GM23338 (cell line): ENCODE measurements at regions not wholly inside any gene's neighbourhood (a gene's known extent, or its start where the extent isn't known, plus 50 kb on each side); places are given as distances from the start of the nearest gene placed in this dataset.

Experiments
- ATAC-seq: fragments of 200-7000 bp; cut with Tn5 transposase; 3 replicates; pipeline ENCODE4 v1.9.1; 2020
- DNase-seq: peaks from one replicate; pipeline ENCODE4 v3.0.0-alpha.2; 2015; ENCODE audit warnings: low spot score
- H2AFZ ChIP-seq: fragments of 200-600 bp; sonication (generic); 2 replicates; pipeline ENCODE4 v1.8.0; 2016; ENCODE audit warnings: antibody characterized with exemption, mild to moderate bottlenecking, moderate library complexity
- H3F3A ChIP-seq: fragments of 200-600 bp; sonication (generic); replicated peaks from 2 replicates; pipeline ENCODE4 v1.8.0; 2017; ENCODE audit warnings: antibody characterized with exemption, mixed run types, low read depth
- H3K27ac ChIP-seq: fragments of 200-600 bp; sonication (generic); 2 replicates; pipeline ENCODE4 v1.6.1; 2016; ENCODE audit warnings: low read depth
- H3K27me3 ChIP-seq: fragments of 200-600 bp; sonication (generic); 2 replicates; pipeline ENCODE4 v1.8.0; 2016; ENCODE audit warnings: mild to moderate bottlenecking, mixed run types, moderate library complexity; ENCODE audit not compliant: insufficient read depth
- H3K36me3 ChIP-seq: fragments of 200-600 bp; sonication (generic); 2 replicates; pipeline ENCODE4 v1.8.0; 2016; ENCODE audit warnings: mild to moderate bottlenecking; ENCODE audit not compliant: insufficient read depth
- H3K4me1 ChIP-seq: fragments of 200-600 bp; sonication (generic); 2 replicates; pipeline ENCODE4 v1.8.0; 2016; ENCODE audit warnings: mild to moderate bottlenecking, moderate library complexity; ENCODE audit not compliant: insufficient read depth
- H3K4me2 ChIP-seq: fragments of 200-600 bp; sonication (generic); 2 replicates; pipeline ENCODE4 v1.7.1; 2017; ENCODE audit warnings: mixed run types
- H3K4me3 ChIP-seq: fragments of 200-600 bp; sonication (generic); 2 replicates; pipeline ENCODE4 v1.6.1; 2016; ENCODE audit warnings: mixed run types
- H3K79me2 ChIP-seq: fragments of 200-600 bp; sonication (generic); replicated peaks from 2 replicates; pipeline ENCODE4 v1.8.0; 2017; ENCODE audit warnings: mild to moderate bottlenecking; ENCODE audit not compliant: insufficient read depth
- H3K9me2 ChIP-seq: fragments of 200-600 bp; sonication (generic); 2 replicates; pipeline ENCODE4 v1.8.0; 2017; ENCODE audit not compliant: insufficient read depth
- H4K20me1 ChIP-seq: fragments of 200-600 bp; sonication (generic); replicated peaks from 2 replicates; pipeline ENCODE4 v1.8.0; 2017; ENCODE audit warnings: mild to moderate bottlenecking; ENCODE audit not compliant: insufficient read depth
- H3K27ac Mint-ChIP-seq: 2 replicates; pipeline ENCODE4 v1.8.0; 2020; ENCODE audit warnings: inconsistent platforms, mild to moderate bottlenecking, moderate library complexity, mixed read lengths
- H3K27me3 Mint-ChIP-seq: 3 replicates; pipeline ENCODE4 v1.8.0; 2022; ENCODE audit warnings: low read depth, mild to moderate bottlenecking, moderate library complexity, mixed read lengths, inconsistent platforms; ENCODE audit not compliant: insufficient read depth, poor library complexity
- H3K36me3 Mint-ChIP-seq: 3 replicates; pipeline ENCODE4 v1.8.0; 2021; ENCODE audit warnings: low read depth, mild to moderate bottlenecking, inconsistent platforms, moderate library complexity, mixed read lengths
- H3K4me1 Mint-ChIP-seq: 3 replicates; pipeline ENCODE4 v1.8.0; 2020; ENCODE audit warnings: mild to moderate bottlenecking, inconsistent platforms, mixed read lengths
- H3K4me3 Mint-ChIP-seq: 3 replicates; pipeline ENCODE4 v1.8.0; 2021; ENCODE audit warnings: moderate library complexity, mild to moderate bottlenecking, inconsistent platforms, mixed read lengths
- H3K9me3 Mint-ChIP-seq: 3 replicates; pipeline ENCODE4 v1.8.0; 2020; ENCODE audit warnings: moderate library complexity, mild to moderate bottlenecking, inconsistent platforms, mixed read lengths
- CTCF ChIP-seq, 2 experiments: fragments of 200-600 bp in 1 of 2; sonication (generic) in 1 of 2; conservative IDR thresholded peaks; 2 replicates each; pipeline versions ENCODE4 v1.5.1 to v1.6.1; 2016 to 2017; ENCODE audit warnings: antibody characterized with exemption in 2 of 2, low read depth in 2 of 2, mild to moderate bottlenecking in 2 of 2, moderate library complexity in 1 of 2
- REST ChIP-seq: IDR thresholded peaks from one replicate; pipeline ENCODE4 v1.6.1; 2018; ENCODE audit warnings: antibody characterized with exemption; ENCODE audit not compliant: unreplicated experiment
- ZNF114 ChIP-seq: fragments of 250-450 bp; sonication (Bioruptor Pico); IDR thresholded peaks from 2 replicates; pipeline ENCODE4 v1.5.0; 2020; ENCODE audit warnings: mild to moderate bottlenecking, moderate library complexity
- ZNF331 ChIP-seq: fragments of 250-450 bp; sonication (Bioruptor Pico); IDR thresholded peaks from 2 replicates; pipeline ENCODE4 v1.5.0; 2020; ENCODE audit warnings: low read depth, mild to moderate bottlenecking, moderate library complexity
- ZNF462 ChIP-seq: fragments of 250-450 bp; sonication (Bioruptor Pico); IDR thresholded peaks from 2 replicates; pipeline ENCODE4 v1.5.0; 2020; ENCODE audit warnings: mild to moderate bottlenecking, moderate library complexity

- Histone ChIP-seq H3K9me2 (no peaks in the 10 kb centered on the region), H3K27ac (no peak overlapping the region), H3K4me3 (no peak overlapping the region), H3K79me2 (no peaks in the 10 kb centered on the region), H4K20me1 (no peaks in the 10 kb centered on the region), H2AFZ (no peak overlapping the region), H3K27me3 (no peaks in the 10 kb centered on the region), H3K4me1 (no peaks in the 10 kb centered on the region), H3K36me3 (no peaks in the 10 kb centered on the region), H3K4me2 (no peak overlapping the region), H3F3A (no peaks in the 10 kb centered on the region)
- H3K9me3 Mint-ChIP-seq: peaks cover 3% of the 10 kb centered on the region; the same call in 2 of the 3 replicates
- no peaks in the 10 kb centered on the region; the same call in 2 of the 3 replicates for H3K36me3 Mint-ChIP-seq
- peaks cover 6% of the 10 kb centered on the region for H3K27me3 Mint-ChIP-seq
- H3K4me1 Mint-ChIP-seq: no peaks in the 10 kb centered on the region; the same call in 2 of the 3 replicates
- TF ChIP-seq ZNF114 (no peak), ZNF462 (CRISPR knock-in tag) (no peak), CTCF (conservative IDR thresholded peaks at IDR 0.05; ENCODE audit: low read depth in 2 of 2) (peak; percentile 53 to 65)
- H3K4me3 Mint-ChIP-seq: no peak overlapping the region
- ATAC-seq: peak; percentile 87
- DNase-seq: peak; percentile 48
- no peak overlapping the region for H3K27ac Mint-ChIP-seq
Measured at GRCh38 chr2:238754259-238754658, 93.6 kb upstream of the TWIST2 start.

GRCh38 chr2:238761868-238762267 lies 86.0 kb upstream of the TWIST2 start:
- H3K4me1 Mint-ChIP-seq: peaks cover 3% of the 10 kb centered on the region; the same call in 1 of the 3 replicates
- H3K4me3 Mint-ChIP-seq: no peak overlapping the region
- H3K27ac ChIP-seq: no peak overlapping the region
- H3K36me3 Mint-ChIP-seq: no peaks in the 10 kb centered on the region
- no peaks in the 10 kb centered on the region for H4K20me1 ChIP-seq
- H3K79me2 ChIP-seq: no peaks in the 10 kb centered on the region
- ATAC-seq (peak; percentile 97), DNase-seq (peak; percentile 58)
- H3K27me3 Mint-ChIP-seq: peaks cover 5% of the 10 kb centered on the region
- H3K27ac Mint-ChIP-seq: no peak overlapping the region
- H3K36me3 ChIP-seq: no peaks in the 10 kb centered on the region
- no peaks in the 10 kb centered on the region for H3K4me1 ChIP-seq
- no peak overlapping the region for H3K4me3 ChIP-seq
- H3K9me3 Mint-ChIP-seq: no peaks in the 10 kb centered on the region
- H2AFZ ChIP-seq: no peak overlapping the region
- H3K9me2 ChIP-seq: no peaks in the 10 kb centered on the region
- peak; percentile 77 for TF ChIP-seq REST
- TF ChIP-seq ZNF331 (CRISPR knock-in tag): no peak
- H3K27me3 ChIP-seq: no peaks in the 10 kb centered on the region
- H3F3A ChIP-seq: no peaks in the 10 kb centered on the region
- H3K4me2 ChIP-seq: no peak overlapping the region
